Heart right ventricle (tissue), 16 donors: ENCODE measurements at regions not wholly inside any gene's neighbourhood (a gene's known extent, or its start where the extent isn't known, plus 50 kb on each side); places are given as distances from the start of the nearest gene placed in this dataset.

Experiments used
- ATAC-seq, 8 donors: fragments of 200-7000 bp; cut with Tn5 transposase; one replicate each; pipeline ENCODE4 v1.9.1; 2020; ENCODE audit warnings: mild to moderate bottlenecking in 8 of 8, moderate library complexity in 8 of 8, moderate number of reproducible peaks in 1 of 8
- DNase-seq, 2 donors: peaks; one replicate each; pipeline ENCODE4 v3.0.0-alpha.2; 2020
- H3K27ac ChIP-seq, 10 donors: fragments of 200-600 bp; sonication (generic) in 2 of 10; one replicate each; pipeline versions ENCODE4 v1.5.0 to v1.8.0; 2020 to 2022; ENCODE audit warnings: mild to moderate bottlenecking in 3 of 10
- H3K27me3 ChIP-seq, 7 donors: fragments of 200-600 bp; one replicate each; pipeline ENCODE4 v1.8.0; 2021 to 2022; ENCODE audit warnings: mild to moderate bottlenecking in 2 of 7
- H3K36me3 ChIP-seq, 9 donors: fragments of 200-600 bp; sonication (generic) in 1 of 9; one replicate each; pipeline versions ENCODE4 v1.5.0 to v1.8.0; 2020 to 2022; ENCODE audit warnings: mild to moderate bottlenecking in 2 of 9
- H3K4me1 ChIP-seq, 9 donors: fragments of 200-600 bp; sonication (generic) in 1 of 9; one replicate each; pipeline versions ENCODE4 v1.5.0 to v1.8.0; 2020 to 2022; ENCODE audit warnings: mild to moderate bottlenecking in 4 of 9
- H3K4me3 ChIP-seq, 10 donors: fragments of 200-600 bp; sonication (generic) in 2 of 10; one replicate each; pipeline versions ENCODE4 v1.5.0 to v1.8.0; 2020 to 2022; ENCODE audit warnings: mild to moderate bottlenecking in 7 of 10, moderate library complexity in 2 of 10
- H3K9me3 ChIP-seq, 11 donors: fragments of 200-600 bp in 10 of 11; sonication (generic) in 2 of 11; one replicate each; pipeline versions ENCODE4 v1.5.0 to v1.8.0; 2013 to 2022; ENCODE audit warnings: mild to moderate bottlenecking in 2 of 11, control low read depth in 1 of 11, moderate library complexity in 1 of 11
- WGBS, 2 donors: extraction: QIAGEN DNeasy Blood & Tissue Kit; methylation state at CpG; one replicate each; pipeline ENCODE4 v1.1.7; 2013; ENCODE audit warnings: inconsistent platforms in 1 of 2; 5-methylcytosine and 5-hydroxymethylcytosine counted together
- intact Hi-C, 10 donors: fragments of 100-400 bp; cut with DNase I; formaldehyde crosslinking; loops; one replicate each; pipeline versions ENCODE4 v1.11.1 to v1.14.2; 2022
- TF ChIP-seq, protein P1 (sequence below), 9 donors: fragments of 200-600 bp; sonication (generic) in 2 of 9; IDR thresholded peaks; one replicate each; pipeline versions ENCODE4 v1.5.0 to v1.8.0; 2021 to 2022; ENCODE audit warnings: antibody characterized with exemption in 9 of 9, mild to moderate bottlenecking in 5 of 9, moderate library complexity in 1 of 9
- donor health status: Arrhythmogenic right ventricular cardiomyopathy.
- donor health status: ischemic (EF 13 %, LVEDD 7.1; RV severe dilation, severe dysfunction).
- donor health status: healthy with polysubstance abuse.
- donor health status: DM: no; HTN: yes; CAD: no.
- donor health status: DM: no; HTN: no; CAD: no.
- donor health status: ischemic (EF 25% LVEDD 6.9; RV normal size, moderate dysfunction).
- donor health status: ischemic (EF 25% LVEDD 5.7; RV mildly dilated, moderate dysfunction).
- donor health status: healthy.
- donor health status: DM: yes; HTN: yes; CAD: no.
- donor health status: Ischemic cardiomyopathy.
- donor health status: ischemic (EF 35%, LVEDD 5.7; RV mildly dilated, moderate dysfunction).
- donor health status: nonischemic (EF 11% LVEDD 7.7; RV severe dilation, severe dysfunction).
- donor health status: DM: yes; HTN: yes; CAD: no.
- donor health status: PGD.
- donor health status: ischemic (EF 29% LVEDD 5.4; RV normal size, mild dysfunction).
- donor health status: nonischemic (EF 23%, LVEDD 6.1; RV moderate dilation, normal function).

DNA sequence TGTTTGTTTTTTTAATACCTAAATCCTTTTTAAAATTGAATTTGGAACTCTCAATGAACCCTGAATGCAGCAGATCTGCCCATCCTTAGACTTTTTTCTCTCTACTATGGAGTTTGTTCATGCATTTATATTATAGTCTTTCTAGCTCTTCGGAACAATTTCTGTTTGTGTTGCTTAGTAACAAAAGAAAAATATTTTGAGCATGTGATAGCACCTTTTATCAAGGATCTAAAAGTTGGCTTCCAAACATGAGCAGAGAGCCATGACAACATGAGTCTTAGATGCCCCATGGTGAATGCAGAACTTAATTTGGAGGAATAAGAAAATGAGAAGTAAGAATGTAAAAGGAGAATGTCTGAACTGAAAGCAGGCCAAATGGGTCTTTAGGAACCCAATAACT is 133.7 kb downstream of the EDN1 start:
- Histone ChIP-seq H3K4me1 (peaks cover 0 to 17% (median 5%) of the 10 kb centered on the region in 9 donors), H3K27ac (no peak overlapping the region), H3K36me3 (no peaks in the 10 kb centered on the region), H3K27me3 (no peaks in the 10 kb centered on the region), H3K9me3 (peaks cover 0 to 6% (median 0%) of the 10 kb centered on the region in 11 donors), H3K4me3 (no peak overlapping the region)
- WGBS, 2 donors, result 10 to 13% methylated on average over 1 of the region's 1 CpG
- DNase-seq (no peak), ATAC-seq (no peak)
- TF ChIP-seq, protein P1, sequence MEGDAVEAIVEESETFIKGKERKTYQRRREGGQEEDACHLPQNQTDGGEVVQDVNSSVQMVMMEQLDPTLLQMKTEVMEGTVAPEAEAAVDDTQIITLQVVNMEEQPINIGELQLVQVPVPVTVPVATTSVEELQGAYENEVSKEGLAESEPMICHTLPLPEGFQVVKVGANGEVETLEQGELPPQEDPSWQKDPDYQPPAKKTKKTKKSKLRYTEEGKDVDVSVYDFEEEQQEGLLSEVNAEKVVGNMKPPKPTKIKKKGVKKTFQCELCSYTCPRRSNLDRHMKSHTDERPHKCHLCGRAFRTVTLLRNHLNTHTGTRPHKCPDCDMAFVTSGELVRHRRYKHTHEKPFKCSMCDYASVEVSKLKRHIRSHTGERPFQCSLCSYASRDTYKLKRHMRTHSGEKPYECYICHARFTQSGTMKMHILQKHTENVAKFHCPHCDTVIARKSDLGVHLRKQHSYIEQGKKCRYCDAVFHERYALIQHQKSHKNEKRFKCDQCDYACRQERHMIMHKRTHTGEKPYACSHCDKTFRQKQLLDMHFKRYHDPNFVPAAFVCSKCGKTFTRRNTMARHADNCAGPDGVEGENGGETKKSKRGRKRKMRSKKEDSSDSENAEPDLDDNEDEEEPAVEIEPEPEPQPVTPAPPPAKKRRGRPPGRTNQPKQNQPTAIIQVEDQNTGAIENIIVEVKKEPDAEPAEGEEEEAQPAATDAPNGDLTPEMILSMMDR (IDR thresholded peaks at IDR 0.05), result no peak
- intact Hi-C loops, result no loop called here

DNA sequence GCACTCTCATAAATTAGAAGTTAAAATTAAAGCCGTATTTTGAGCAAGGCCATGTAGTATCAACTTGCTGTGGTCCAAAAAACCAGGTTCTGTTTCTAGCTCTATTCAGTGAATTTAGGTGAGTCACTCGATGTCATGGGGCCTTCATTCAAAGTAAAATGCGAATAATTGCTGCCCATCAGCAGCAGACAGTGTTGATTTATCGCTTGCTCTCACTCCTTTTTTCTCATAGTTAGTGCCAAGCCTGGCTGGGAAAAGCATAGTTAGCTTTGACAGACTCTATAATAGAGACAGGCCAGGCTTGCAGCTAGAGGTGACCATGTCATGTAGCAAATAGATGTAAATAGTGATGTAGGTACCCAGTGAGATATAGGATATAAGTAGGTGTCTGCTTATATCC is 136.0 kb downstream of the EDN1 start:
- Histone ChIP-seq H3K27ac (no peak overlapping the region), H3K9me3 (no peaks in the 10 kb centered on the region), H3K4me3 (no peak overlapping the region), H3K27me3 (no peaks in the 10 kb centered on the region), H3K4me1 (peaks cover 0 to 17% (median 5%) of the 10 kb centered on the region in 9 donors), H3K36me3 (no peaks in the 10 kb centered on the region)
- DNase-seq (no peak), ATAC-seq (no peak)
- TF ChIP-seq, protein P1 (IDR thresholded peaks at IDR 0.05), result no peak
- WGBS, 2 donors, result 92 to 96% methylated on average over 4 of the region's 4 CpGs
- intact Hi-C loops, result no loop called here

DNA sequence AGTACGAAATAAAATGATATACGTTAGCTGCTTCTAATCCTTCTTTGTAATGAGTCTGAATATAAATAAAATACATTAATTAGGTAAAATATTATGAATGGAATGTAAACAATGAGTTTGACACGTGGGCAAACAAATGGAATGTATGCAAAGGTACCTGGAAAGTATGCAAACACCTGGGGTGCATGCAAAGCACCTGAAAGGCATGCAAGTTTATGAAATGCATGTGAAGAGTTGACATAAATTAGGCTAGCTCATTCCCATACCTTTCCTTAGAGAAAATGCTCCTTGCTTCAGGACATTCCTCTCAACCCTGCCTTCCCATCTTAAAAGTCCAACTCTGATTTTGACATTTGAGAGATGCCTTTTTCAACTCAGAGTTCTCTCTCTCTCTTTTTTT is 140.9 kb downstream of the EDN1 start:
- 42 to 46% methylated on average over 3 of the region's 3 CpGs for WGBS, 2 donors
- peaks cover 0 to 23% (median 0%) of the 10 kb centered on the region in 11 donors for H3K9me3 ChIP-seq
- H3K27ac ChIP-seq, result no peak overlapping the region
- intact Hi-C loops, result no loop called here
- H3K4me3 ChIP-seq, result no peak overlapping the region
- TF ChIP-seq, protein P1 (IDR thresholded peaks at IDR 0.05), result no peak
- no peaks in the 10 kb centered on the region for H3K27me3 ChIP-seq
- no peaks in the 10 kb centered on the region for H3K36me3 ChIP-seq
- DNase-seq (no peak), ATAC-seq (no peak)
- H3K4me1 ChIP-seq, result peaks cover 0 to under 1% (median 0%) of the 10 kb centered on the region in 9 donors

DNA sequence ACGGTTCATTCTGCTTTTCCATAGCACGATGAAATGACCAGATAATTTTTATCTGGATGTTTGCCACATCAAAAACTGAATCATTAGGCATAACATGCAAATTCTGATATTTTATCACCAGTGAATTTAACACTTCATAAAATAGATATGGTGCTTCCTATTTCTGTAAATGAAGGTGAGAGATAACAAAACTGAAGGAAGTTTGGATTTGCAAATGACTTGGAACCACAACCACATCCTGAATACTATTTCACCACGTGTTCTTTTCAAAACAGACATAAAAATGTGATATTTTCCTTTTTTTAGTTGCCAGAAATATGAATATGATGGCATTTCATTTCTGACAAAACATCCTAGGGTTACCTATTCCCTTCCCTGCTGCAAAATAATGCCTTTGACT is 146.1 kb downstream of the EDN1 start:
- ATAC-seq, result no peak
- 28 to 38% methylated on average over 3 of the region's 3 CpGs for whole genome bisulfite sequencing, 2 donors

More for the DNA sequence above, 146.1 kb downstream of the EDN1 start:
- no peak for DNase-seq
- Histone ChIP-seq H3K27me3 (no peaks in the 10 kb centered on the region), H3K27ac (no peak overlapping the region), H3K4me1 (peaks cover 0 to 13% (median 8%) of the 10 kb centered on the region in 9 donors), H3K4me3 (no peak overlapping the region), H3K9me3 (peaks cover 0 to 23% (median 0%) of the 10 kb centered on the region in 11 donors), H3K36me3 (no peaks in the 10 kb centered on the region)
- TF ChIP-seq, protein P1 (IDR thresholded peaks at IDR 0.05), result no peak
- intact Hi-C loops, result loop anchor here in 1 of 10 donors (5.0 kb wide), 1 partner anchor 69 kb away; no protein-coding TSS in a partner anchor
